ENCODE measurements at regions not wholly inside any gene's neighbourhood (a gene's known extent, or its start where the extent isn't known, plus 50 kb on each side); places are given as distances from the start of the nearest gene placed in this dataset.
"Not testable (repeated sequence)": the region's sequence is repeated elsewhere in the genome, so short reads cannot be mapped to it uniquely, and the experiment has no call there.

DNA sequence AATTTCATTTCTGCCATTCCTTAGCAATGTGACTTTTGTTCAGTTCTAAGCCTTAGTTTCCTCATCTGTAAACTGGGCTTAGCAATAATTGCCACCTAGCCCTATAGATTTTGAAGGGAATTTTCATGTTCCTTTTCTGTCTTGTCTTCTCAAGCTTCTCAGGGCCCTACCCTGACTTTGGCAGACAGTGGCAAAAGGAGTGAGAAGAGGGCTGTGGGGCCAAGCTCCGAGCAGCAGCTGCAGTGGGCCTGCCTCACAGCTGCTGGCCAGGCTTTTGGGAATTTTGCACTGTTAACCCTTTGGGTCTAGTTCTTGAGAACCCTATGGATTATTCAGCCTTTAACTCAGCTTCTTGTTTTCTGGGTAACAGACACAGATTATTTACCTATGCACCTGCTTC, 67.6 kb upstream of the IGSF1 start:
- no peak for DNase-seq

DNA sequence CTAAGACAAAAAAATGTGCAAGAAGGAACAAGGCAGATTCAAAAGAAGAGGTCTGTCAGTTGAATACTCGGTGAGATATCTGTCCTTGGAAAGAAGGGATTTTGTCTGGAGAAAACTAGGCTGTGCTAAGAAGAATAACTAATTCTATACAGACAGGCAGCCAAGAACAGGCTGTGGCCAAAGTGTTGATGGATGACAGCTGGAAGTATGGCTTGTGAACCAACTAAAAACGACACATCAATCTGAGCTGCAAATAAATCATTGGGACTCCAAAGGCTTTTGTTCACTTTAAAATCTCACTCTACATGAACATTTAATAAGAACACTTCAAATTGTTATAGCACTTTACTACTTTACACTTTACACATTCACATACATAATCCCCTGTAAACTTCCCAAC, 70.5 kb upstream of the IGSF1 start:
- no peak for DNase-seq

DNA sequence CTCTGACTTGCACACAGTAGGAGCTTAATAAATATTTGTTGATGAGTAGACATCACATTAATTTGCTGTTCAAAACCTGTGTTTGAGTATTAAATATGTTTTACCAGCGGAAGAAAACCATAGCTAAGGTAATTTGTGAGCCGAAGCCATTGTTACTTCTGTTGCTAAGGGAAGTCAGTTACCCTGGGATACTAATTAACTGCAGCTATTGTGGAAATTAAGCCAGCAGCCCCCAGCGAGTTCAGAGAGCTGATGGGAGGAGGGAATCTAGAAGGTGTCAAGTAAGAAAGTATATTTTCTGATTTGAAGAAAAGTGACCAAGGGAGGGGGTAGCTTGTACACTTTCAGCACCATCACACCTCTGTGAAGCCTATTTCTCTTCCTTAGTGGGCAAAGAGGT, 76.7 kb upstream of the IGSF1 start:
- no peak for DNase-seq

DNA sequence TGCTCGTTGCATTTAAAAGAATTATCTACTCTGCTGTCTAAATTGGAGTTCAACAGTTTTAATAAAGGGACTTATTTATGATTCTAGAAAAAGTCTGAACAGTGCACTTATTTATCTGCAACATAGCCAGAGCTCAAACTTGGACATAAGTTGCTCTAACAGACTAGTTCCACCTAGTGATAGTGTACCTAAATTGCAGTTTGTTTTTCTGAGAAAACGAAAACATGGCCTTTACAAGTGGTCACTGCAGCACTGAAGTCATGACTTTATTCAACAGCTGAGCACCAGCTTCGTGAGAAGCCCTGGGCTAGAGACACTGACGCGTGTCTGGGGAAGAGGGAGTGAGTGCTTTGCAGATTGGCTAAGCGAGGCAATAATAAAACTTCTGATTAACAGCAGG, 77.3 kb upstream of the IGSF1 start:
- DNase-seq: peak; percentile 0 to 3

DNA sequence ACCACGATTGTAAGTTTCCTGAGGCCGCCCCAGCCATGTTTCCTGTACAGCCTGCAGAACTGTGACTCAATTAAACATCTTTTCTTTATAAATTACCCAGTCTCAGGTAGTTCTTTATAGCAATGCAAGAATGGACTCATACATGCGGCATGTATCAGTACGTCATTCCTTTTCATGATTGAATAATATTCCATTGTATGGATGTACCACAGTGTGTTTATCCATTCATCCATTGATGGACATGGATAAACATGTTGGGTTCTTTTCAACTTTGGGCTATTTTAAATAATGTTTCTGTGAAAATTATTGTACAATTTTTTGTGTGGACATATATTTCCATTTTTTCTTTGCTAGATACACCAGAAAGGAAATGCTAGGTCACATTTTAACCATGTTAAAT, 99.2 kb upstream of the IGSF1 start:
- no peak for DNase-seq

DNA sequence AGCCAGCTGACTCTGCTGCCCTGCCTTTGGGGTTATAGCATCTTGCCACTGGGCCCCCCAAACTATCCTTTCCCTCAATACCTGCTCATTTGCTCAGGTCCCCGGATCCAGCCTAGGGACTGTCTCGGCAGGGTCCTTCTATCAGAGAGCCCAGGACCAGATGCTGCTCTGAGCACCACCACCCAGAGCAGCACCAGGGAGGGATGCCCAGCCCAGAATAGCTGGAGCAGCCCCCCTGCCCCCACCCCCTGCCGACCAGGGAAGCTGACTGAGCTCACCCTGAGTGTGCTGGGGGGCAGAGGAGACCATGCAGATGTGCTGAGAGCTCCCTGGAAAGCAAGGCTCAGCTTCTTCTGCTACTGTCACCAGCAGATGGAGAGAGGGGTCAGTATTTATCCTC, 103.6 kb upstream of the IGSF1 start:
- no peak for DNase-seq

DNA sequence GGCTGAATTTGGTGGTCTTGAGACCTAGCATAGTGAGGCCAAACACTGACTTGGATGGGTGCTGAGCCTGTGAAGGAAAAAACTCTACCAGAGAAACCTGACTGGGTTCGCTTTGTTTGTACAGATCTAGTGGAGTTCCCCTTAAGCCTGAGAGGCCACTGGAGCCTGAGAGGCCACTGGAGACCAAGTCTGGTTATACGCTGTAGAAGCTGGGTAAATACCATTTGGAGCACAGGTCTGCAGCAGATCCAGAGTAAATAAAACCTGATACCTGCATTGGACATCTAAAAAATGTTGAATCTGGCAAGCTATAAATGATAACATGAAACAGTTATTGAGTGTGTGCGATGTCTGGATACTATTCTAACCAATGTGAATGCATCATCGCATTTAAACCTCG, 104.3 kb upstream of the IGSF1 start:
- no peak for DNase-seq

DNA sequence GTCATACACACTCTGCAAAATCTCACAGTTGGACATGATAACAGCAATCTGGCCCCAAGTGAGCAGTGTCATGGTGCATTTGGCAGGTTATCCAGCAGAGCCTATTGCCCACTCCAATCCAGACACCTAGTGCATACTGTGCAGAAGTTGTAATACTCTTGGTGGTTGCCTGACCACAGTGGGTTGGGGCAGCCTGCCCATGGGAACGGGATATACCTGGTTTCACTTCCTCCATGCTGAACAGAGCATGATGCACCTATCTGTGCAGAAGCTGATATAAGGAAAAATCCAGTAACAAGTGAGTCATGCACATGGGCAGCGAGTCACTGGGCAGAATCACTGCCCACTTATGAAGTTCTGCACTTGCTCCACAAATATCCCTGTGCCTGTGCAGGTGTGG, 105.3 kb upstream of the IGSF1 start:
- no peak for DNase-seq

DNA sequence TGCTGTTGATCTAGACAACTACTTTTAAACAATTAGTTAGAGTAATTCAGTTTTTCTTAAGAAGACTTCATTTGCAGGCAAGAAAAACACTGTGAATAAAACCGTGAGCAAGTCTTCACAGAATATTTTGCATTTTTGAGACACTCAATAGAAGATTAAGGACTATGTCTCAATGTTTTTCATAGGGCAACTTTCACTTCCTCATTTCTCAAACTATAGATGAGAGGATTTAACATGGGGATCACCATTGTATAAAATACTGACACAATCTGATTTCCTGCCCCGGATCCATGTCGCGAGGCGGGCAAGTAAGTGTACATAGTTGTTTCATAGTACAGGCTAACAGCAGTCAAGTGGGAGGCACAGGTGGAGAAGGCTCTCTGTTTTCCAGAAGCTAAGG, 108.8 kb upstream of the IGSF1 start:
- DNase-seq: no peak

DNA sequence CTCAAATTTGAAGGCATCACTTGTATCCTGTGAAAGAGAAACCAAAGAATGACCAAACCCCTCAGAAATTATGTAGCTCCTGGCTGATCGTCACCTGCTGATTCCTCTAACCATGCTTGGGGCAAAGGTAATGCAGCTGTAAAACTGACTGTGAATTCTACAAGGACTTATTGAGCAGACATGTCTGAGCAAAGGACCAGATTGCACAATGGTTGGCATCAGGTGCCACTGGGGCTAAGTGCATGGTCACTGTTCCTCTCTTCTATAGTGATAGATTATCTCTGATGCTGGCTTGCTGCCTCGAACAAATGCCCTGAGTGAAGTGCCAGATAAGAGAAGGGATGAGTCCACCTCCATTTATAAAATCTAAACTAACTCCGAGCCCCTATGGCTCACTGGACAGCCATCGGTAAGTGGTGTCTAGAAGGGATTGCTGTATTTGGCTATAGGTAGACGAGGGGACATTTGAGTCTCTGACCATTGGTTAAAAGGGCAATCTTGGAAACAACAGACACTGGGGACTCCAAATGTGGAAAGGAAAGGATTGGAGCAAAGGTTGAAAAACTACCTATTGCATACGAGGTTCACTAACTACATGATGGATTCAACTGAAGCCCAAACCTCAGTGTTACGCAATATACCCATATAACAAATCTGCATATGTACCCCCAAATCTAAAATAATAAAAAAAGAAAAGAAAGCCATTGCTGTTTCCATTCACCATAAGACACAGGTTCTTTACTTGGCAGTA, 110.7 kb upstream of the IGSF1 start:
- DNase-seq: no peak

DNA sequence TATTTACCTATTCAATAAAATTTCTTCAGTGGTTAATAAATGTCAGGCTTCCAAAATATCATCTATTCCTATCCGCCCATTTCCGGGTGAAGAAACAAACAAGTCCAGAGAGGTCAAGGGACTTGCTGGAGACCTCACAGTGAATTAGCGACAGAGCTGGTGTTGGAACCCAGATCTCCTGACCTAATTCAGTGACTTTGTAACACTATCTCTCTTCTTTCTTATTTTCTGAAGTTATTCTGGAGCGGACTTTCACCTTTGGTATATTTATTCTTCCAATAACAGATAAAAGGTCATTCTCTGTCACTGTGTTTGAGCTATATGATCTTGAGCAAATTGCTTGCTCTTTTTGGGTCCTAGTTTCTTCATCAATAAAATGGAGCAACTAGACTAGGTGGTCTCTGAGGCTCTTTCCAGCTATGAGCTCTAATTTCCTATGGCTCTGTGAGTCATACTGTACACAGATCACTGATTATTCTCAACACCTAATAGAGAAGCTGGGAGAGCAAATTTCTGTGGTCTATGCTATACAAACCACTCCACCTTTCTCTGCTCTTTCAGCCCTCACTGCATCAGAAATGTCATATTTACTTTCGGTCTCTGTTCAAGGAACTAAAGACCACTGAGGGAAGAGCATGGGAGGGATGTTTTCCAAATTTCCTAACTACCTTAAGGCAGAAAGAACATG, 113.2 kb upstream of the IGSF1 start:
- DNase-seq: no peak

DNA sequence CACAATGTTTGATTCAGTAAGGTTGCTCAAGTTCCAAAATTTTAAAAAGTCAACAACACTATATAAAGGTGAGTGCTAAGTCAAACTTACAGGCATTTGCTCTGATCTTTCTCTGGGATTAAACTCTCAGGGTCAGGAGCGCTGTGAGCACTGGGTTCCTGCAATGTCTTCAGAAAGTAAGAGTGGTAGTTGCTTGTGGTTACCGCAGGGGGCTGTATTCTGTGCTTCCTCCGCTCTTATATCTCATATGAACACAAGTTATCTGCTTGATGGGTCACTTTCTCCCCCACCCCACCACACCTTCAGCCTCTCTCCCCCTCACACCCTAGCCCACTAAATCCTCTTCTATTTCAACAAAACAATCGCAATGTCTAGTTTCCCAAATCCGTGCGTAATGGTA, 116.4 kb upstream of the IGSF1 start:
- DNase-seq: no peak

DNA sequence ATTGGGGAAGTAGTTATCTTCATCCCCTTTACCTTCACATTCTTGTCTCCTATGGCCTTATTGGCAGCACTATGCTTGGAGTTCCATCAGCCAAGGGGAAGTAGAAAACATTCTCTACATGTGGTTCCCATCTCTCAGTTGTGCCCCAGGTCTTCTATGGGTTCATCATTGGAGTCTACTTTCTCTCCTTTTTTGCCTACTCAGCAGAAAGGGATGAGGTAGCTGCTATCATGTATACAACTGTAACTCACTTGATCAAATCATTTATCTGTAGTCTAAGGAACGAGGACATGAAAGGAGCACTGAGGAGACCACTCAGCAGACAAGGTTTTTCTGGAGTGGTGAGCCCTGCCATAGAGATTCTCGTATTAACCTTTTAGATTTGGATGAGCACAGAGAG, 119.0 kb upstream of the OR13H1 start:
- no peak for DNase-seq

DNA sequence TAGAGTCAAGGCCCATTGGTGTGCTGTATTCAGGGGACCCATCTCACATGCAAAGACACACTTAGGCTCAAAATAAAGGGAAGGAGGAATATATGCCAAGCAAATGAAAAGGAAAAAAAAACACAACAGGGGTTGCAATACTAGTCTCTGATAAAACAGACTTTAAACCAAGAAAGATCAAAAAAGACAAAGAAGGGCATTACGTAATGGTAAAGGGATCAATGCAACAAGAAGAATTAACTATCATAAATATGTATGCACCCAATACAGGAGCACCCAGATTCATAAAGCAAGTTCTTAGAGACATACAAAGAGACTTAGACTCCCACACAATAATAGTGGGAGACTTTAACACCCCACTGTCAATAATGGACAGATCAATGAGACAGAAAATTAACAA, 113.4 kb upstream of the OR13H1 start:
- not testable (repeated sequence) for DNase-seq

DNA sequence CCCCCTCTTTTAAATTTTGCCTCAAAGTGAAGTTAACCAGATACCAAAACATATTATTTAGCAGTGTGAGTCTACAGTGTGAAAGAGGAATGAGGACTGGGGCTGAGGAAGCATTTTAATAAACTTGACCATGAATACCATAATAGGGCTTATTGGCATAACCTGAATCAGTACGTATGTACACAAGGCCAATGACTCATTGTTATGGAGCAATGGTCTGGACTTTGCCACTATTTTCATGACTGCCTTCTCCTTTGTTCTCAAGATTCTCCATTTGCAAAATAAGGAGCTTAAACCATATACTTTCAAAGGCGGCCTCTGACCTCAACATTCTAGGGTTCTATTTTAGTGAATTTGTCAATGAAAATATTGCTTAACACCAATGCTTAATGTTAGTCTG, 102.8 kb upstream of the OR13H1 start:
- DNase-seq: no peak

DNA sequence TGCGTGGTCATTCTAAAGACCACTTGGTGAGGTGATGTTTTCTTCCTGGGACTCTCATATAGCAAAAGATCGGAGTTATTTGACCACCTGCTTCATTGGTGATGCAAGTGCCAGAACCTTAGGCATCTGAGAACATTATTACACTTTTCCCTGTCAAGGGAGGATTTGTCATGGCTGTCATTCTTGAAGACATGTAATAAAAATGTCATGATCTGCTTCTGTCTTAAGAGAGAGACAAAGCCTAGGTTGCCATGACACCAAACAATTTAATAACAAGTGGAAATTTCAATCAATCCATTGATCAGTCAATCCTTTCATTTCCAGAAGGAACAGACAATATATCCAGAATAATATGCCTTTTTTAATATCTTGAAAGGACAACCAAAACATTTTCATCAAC, 97.9 kb upstream of the OR13H1 start:
- DNase-seq: no peak

DNA sequence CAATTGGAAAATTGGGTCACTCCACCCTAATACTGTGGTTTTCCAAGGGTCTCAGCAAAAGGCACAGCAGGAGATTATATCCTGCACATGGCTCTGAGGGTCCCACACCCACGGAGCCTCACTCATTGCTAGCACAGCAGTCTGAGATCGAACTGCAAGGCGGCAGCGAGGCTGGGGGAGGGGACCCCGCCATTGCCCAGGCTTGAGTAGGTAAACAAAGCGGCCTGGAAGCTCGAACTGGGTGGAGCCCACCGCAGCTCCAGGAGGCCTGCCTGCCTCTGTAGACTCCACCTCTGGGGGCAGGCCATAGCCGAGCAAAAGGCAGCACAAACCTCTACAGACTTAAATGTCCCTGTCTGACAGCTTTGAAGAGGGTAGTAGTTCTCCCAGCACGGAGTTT, 82.0 kb upstream of the OR13H1 start:
- DNase-seq: not testable (repeated sequence)

DNA sequence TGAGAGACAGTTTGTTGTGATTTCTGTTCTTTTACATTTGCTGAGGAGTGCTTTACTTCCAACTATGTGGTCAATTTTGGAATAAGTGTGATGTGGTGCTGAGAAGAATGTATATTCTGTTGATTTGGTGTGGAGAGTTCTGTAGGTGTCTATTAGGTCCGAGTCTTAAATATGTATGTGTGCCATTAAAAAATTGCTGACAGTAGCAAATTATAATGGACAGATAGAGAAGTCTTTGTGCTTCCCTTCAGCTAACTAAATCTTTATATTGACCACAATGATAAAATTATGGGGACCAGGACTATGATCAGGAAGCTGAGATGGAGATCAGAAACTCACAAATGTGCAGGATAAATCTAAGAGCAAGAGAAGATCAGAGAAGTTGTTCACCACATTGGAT, 70.1 kb upstream of the OR13H1 start:
- not testable (repeated sequence) for DNase-seq

DNA sequence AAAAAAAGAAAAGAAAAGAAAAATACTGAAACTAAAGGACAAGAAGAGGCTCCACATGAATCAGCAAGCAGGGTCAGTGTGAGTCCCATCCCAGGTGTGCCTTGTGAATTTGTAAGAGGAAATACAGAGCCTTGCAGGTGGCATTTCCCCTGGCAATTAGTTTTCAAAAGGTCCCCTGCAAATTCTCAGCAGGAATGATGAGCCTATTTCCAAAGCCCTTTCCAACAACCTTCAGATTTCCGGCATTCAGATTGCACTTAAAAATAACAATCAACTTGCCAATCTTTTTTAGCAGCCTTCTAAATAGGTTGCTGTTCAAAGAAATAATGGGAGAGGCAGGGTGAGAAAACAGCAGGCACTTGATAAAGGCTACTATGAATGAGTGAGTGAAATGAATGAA, 66.4 kb upstream of the OR13H1 start:
- DNase-seq: no peak
